ENCODE measurements at regions not wholly inside any gene's neighbourhood (a gene's known extent, or its start where the extent isn't known, plus 50 kb on each side); places are given as distances from the start of the nearest gene placed in this dataset.

DNA sequence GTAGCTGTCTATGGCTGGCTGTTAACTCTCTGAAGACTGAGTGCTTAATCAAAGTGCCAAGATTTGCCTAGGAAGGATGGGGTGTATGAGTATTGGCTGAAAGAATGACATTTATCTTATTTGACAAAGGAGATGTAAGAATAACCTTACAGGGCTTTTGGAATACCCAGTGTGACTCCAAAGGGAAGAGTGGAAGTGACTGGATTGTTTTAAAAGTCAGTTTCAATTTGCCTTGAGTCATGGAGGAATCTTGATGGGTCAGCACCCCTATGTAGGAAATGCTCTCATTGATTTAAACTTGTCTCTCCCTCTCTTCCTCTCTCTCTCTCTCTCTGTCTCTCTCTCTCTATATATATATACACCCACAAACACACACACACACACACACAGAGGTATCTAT is 118.4 kb upstream of the CLDN10 start:
- H3K27me3 ChIP-seq (ENCODE audit: control insufficient read depth in 1 of 2, insufficient read depth in 2 of 2, low read length in 1 of 2) = no peaks in the 10 kb centered on the region
- H3K4me3 ChIP-seq (ENCODE audit: low read length in 2 of 2) = no peak overlapping the region
- intact Hi-C loops (cut with DNase I) = no loop called here
- no peaks in the 10 kb centered on the region for H3K36me3 ChIP-seq (ENCODE audit: control insufficient read depth in 1 of 2, insufficient read depth in 2 of 2, low read length in 1 of 2)
- no peak overlapping the region for H3K27ac ChIP-seq (ENCODE audit: low read depth in 1 of 2, low read length in 2 of 2)
- ATAC-seq (ENCODE audit: low FRiP score) (no peak), DNase-seq (no peak)
- H3K4me1 ChIP-seq (ENCODE audit: control insufficient read depth in 1 of 2, insufficient read depth in 2 of 2, low read length in 2 of 2) = no peaks in the 10 kb centered on the region
- H3K9me3 ChIP-seq (ENCODE audit: control insufficient read depth, low read length) = no peaks in the 10 kb centered on the region

DNA sequence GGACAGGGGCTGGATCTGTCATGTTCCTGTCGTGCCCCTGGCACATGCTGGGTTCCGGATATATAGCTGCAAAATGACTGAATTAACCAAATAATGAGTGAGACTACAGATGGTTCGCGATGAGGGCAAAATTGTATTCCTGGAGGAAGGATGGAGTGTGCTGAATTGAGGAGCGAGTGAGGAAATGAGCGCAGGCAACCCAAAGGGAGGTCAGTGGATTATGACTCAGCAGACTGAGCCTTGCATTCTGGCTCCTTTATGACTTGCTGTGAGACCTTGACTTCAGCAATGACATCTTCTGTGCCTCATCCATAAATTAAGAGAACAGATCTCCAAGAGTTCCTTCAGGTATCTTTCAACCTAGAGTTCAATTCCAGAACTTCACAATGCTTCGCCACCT is 115.0 kb upstream of the CLDN10 start:
- intact Hi-C loops (cut with DNase I) = no loop called here
- Histone ChIP-seq H3K27me3 (ENCODE audit: control insufficient read depth in 1 of 2, insufficient read depth in 2 of 2, low read length in 1 of 2) (no peaks in the 10 kb centered on the region), H3K9me3 (ENCODE audit: control insufficient read depth, low read length) (no peaks in the 10 kb centered on the region), H3K4me1 (ENCODE audit: control insufficient read depth in 1 of 2, insufficient read depth in 2 of 2, low read length in 2 of 2) (no peaks in the 10 kb centered on the region), H3K36me3 (ENCODE audit: control insufficient read depth in 1 of 2, insufficient read depth in 2 of 2, low read length in 1 of 2) (no peaks in the 10 kb centered on the region), H3K27ac (ENCODE audit: low read depth in 1 of 2, low read length in 2 of 2) (no peak overlapping the region), H3K4me3 (ENCODE audit: low read length in 2 of 2) (no peak overlapping the region)
- DNase-seq (no peak), ATAC-seq (ENCODE audit: low FRiP score) (no peak)
- 90 to 92% methylated on average over 7 of the region's 7 CpGs for WGBS, 2 donors

DNA sequence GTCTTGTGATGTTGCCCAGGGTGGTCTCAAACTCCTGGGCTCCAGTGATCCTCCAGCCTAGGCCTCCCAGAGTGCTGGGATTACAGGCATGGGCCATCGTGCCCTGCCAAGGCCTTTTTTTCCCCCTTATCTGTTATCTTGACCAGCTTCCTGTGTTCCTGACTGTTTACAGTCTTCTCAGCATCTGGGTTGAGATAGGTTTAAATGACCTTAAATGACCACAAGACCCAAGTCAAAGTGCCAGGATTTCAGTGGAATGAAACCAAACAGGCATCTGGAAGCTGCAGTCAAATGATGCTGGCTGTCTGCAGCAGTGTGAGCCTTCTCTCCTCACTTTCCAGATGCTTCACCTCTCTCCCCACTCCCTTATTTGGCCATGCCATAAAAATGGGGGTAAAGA is 114.2 kb upstream of the CLDN10 start:
- intact Hi-C loops (cut with DNase I) = no loop called here
- no peaks in the 10 kb centered on the region for H3K36me3 ChIP-seq (ENCODE audit: control insufficient read depth in 1 of 2, insufficient read depth in 2 of 2, low read length in 1 of 2)
- no peak for ATAC-seq (ENCODE audit: low FRiP score)
- no peaks in the 10 kb centered on the region for H3K27me3 ChIP-seq (ENCODE audit: control insufficient read depth in 1 of 2, insufficient read depth in 2 of 2, low read length in 1 of 2)
- WGBS, 2 donors = 24 to 29% methylated on average over 1 of the region's 1 CpG
- DNase-seq = no peak
- no peaks in the 10 kb centered on the region for H3K4me1 ChIP-seq (ENCODE audit: control insufficient read depth in 1 of 2, insufficient read depth in 2 of 2, low read length in 2 of 2)
- H3K27ac ChIP-seq (ENCODE audit: low read depth in 1 of 2, low read length in 2 of 2) = no peak overlapping the region
- no peak overlapping the region for H3K4me3 ChIP-seq (ENCODE audit: low read length in 2 of 2)
- no peaks in the 10 kb centered on the region for H3K9me3 ChIP-seq (ENCODE audit: control insufficient read depth, low read length)

DNA sequence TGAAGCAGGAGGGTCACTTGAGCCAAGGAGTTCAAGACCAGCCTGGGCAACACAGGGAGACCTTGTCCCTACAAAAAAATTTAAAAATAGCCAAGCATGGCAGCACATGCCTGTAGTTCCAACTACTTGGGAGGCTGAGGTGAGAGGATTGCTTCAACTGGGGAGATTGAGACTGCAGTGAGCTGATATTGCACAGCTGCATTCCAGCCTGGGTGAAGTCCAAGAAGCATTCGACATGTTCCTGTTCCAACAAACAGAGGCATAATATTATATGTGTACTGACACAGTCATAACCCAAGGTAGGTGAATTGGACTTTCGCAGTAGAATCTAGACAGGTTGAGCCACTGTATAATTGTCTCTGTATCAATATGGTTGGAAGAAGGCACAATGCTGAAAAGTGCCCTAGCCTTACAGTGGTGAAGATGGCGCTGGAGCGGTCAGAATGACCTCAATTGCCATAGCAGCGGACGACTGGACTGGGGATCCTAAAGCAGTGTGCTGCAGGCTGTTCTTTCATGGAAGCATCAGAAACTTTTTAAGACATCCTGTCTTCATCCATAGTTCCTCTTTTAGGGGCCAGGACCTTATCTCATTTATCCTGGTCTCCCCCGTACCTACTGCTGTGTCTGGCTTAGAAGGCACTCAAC is 112.0 kb upstream of the CLDN10 start:
- Histone ChIP-seq H3K9me3 (ENCODE audit: control insufficient read depth, low read length) (no peaks in the 10 kb centered on the region), H3K4me1 (ENCODE audit: control insufficient read depth in 1 of 2, insufficient read depth in 2 of 2, low read length in 2 of 2) (no peaks in the 10 kb centered on the region), H3K36me3 (ENCODE audit: control insufficient read depth in 1 of 2, insufficient read depth in 2 of 2, low read length in 1 of 2) (no peaks in the 10 kb centered on the region), H3K27ac (ENCODE audit: low read depth in 1 of 2, low read length in 2 of 2) (no peak overlapping the region), H3K4me3 (ENCODE audit: low read length in 2 of 2) (no peak overlapping the region), H3K27me3 (ENCODE audit: control insufficient read depth in 1 of 2, insufficient read depth in 2 of 2, low read length in 1 of 2) (no peaks in the 10 kb centered on the region)
- 81 to 82% methylated on average over 7 of the region's 7 CpGs for WGBS, 2 donors
- no peak for DNase-seq
- no peak for ATAC-seq (ENCODE audit: low FRiP score)
- intact Hi-C loops (cut with DNase I) = no loop called here

DNA sequence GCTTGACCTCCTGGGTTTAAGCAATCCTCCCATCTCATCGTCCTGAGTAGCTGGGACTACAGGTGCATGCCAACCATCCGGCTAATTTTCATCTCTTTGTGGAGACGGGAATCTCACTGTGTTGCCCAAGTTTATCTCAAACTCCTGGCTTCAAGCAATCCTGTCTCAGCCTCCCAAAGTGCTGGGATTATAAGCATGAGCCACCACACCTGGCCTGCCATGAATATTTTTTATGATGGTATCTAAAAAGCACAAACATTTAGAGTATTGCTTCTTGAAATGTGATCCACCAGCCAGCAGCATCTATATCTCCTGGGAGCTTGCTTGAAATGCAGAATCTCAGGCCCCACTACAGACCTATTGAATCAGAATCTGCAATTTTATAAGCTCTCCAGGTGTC is 111.2 kb upstream of the CLDN10 start:
- Histone ChIP-seq H3K27me3 (ENCODE audit: control insufficient read depth in 1 of 2, insufficient read depth in 2 of 2, low read length in 1 of 2) (no peaks in the 10 kb centered on the region), H3K4me3 (ENCODE audit: low read length in 2 of 2) (no peak overlapping the region), H3K27ac (ENCODE audit: low read depth in 1 of 2, low read length in 2 of 2) (no peak overlapping the region), H3K36me3 (ENCODE audit: control insufficient read depth in 1 of 2, insufficient read depth in 2 of 2, low read length in 1 of 2) (no peaks in the 10 kb centered on the region), H3K9me3 (ENCODE audit: control insufficient read depth, low read length) (no peaks in the 10 kb centered on the region), H3K4me1 (ENCODE audit: control insufficient read depth in 1 of 2, insufficient read depth in 2 of 2, low read length in 2 of 2) (no peaks in the 10 kb centered on the region)
- DNase-seq (no peak), ATAC-seq (ENCODE audit: low FRiP score) (no peak)
- intact Hi-C loops (cut with DNase I) = no loop called here
- WGBS, 2 donors = 74 to 88% methylated on average over 3 of the region's 3 CpGs

DNA sequence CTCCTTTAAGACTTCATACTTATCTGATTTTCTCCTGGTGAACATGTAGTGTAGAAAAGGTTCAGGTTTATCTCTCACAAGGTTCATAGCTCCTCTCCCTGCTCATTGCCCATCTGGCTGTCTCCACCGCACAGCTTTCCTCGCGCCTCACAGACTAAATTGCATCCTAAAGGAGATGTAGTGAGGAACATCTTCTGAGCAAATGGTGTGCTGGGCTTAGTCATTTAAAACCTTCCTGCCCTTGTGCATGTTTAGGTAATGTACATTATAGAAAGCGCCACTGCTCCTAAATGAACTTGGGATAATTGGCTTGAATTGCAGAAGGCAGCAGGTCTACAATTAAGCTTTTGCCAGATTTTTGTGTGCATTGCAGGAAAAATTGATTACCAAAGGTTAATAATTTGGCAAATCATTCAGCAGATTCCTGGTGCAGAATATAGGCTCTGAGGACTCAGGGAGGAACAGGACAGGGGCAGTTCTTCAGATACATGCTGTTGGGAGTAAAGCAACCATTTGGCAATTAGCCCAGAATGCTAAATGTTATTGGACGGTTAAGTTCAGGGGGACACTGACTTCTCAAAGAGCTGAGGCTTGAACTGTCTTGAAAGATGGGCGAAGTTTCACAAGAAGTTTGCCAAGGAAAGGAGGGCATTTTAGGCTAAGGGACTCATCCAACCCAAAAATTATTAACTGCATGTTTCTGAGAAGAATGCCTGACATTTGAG is 108.4 kb upstream of the CLDN10 start:
- no peak for DNase-seq
- Histone ChIP-seq H3K9me3 (ENCODE audit: control insufficient read depth, low read length) (no peaks in the 10 kb centered on the region), H3K27ac (ENCODE audit: low read depth in 1 of 2, low read length in 2 of 2) (no peak overlapping the region), H3K4me3 (ENCODE audit: low read length in 2 of 2) (no peak overlapping the region), H3K27me3 (ENCODE audit: control insufficient read depth in 1 of 2, insufficient read depth in 2 of 2, low read length in 1 of 2) (no peaks in the 10 kb centered on the region), H3K4me1 (ENCODE audit: control insufficient read depth in 1 of 2, insufficient read depth in 2 of 2, low read length in 2 of 2) (no peaks in the 10 kb centered on the region), H3K36me3 (ENCODE audit: control insufficient read depth in 1 of 2, insufficient read depth in 2 of 2, low read length in 1 of 2) (no peaks in the 10 kb centered on the region)
- ATAC-seq (ENCODE audit: low FRiP score) = no peak
- intact Hi-C loops (cut with DNase I) = no loop called here
- 68 to 78% methylated on average over 6 of the region's 6 CpGs for WGBS, 2 donors

DNA sequence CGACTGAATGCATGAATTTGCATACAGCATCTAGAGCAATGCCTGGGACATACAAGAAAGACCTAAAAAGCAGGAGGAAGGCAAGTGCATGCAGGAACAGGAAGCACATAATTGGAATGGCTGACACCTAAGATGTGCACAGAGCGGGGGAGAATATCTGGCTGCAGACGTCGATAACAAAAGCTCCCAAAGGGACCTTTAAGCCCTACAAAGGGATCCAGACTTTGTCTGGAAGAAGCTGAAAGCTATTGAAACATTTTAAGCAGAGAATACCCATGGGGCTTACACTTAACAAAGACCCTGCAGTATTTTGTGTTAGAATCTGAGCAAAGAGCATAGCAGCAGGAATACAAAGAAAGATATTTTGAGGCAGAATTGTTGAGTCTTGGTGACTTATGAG is 107.4 kb upstream of the CLDN10 start:
- Histone ChIP-seq H3K4me1 (ENCODE audit: control insufficient read depth in 1 of 2, insufficient read depth in 2 of 2, low read length in 2 of 2) (no peaks in the 10 kb centered on the region), H3K27ac (ENCODE audit: low read depth in 1 of 2, low read length in 2 of 2) (no peak overlapping the region), H3K9me3 (ENCODE audit: control insufficient read depth, low read length) (no peaks in the 10 kb centered on the region), H3K4me3 (ENCODE audit: low read length in 2 of 2) (no peak overlapping the region), H3K27me3 (ENCODE audit: control insufficient read depth in 1 of 2, insufficient read depth in 2 of 2, low read length in 1 of 2) (no peaks in the 10 kb centered on the region), H3K36me3 (ENCODE audit: control insufficient read depth in 1 of 2, insufficient read depth in 2 of 2, low read length in 1 of 2) (no peaks in the 10 kb centered on the region)
- intact Hi-C loops (cut with DNase I) = no loop called here
- 33 to 41% methylated on average over 4 of the region's 4 CpGs for WGBS, 2 donors
- no peak for DNase-seq
- no peak for ATAC-seq (ENCODE audit: low FRiP score)

DNA sequence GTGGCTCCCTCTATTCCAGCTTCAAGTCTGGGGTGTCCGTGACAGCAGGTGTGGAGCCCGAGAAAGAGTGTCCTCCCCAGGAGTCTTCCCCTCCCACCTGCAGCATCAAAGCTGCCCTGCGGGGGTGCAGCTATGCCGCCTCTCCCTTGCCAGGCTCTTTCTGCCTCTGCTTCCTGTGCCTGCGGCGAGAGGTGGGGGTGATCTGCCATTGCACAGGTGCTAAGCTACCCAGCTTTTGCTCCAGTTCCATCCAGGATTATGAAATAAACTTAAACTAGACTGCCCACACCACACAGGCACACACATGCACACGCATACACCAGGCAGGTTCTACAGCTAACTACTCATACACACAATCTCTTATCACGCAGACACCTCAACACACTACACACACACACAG is 104.7 kb upstream of the CLDN10 start:
- Histone ChIP-seq H3K9me3 (ENCODE audit: control insufficient read depth, low read length) (no peaks in the 10 kb centered on the region), H3K36me3 (ENCODE audit: control insufficient read depth in 1 of 2, insufficient read depth in 2 of 2, low read length in 1 of 2) (no peaks in the 10 kb centered on the region), H3K27me3 (ENCODE audit: control insufficient read depth in 1 of 2, insufficient read depth in 2 of 2, low read length in 1 of 2) (no peaks in the 10 kb centered on the region), H3K4me1 (ENCODE audit: control insufficient read depth in 1 of 2, insufficient read depth in 2 of 2, low read length in 2 of 2) (no peaks in the 10 kb centered on the region), H3K27ac (ENCODE audit: low read depth in 1 of 2, low read length in 2 of 2) (no peak overlapping the region), H3K4me3 (ENCODE audit: low read length in 2 of 2) (no peak overlapping the region)
- intact Hi-C loops (cut with DNase I) = no loop called here
- ATAC-seq (ENCODE audit: low FRiP score) = no peak
- DNase-seq = no peak
- WGBS, 2 donors = 60 to 65% methylated on average over 8 of the region's 8 CpGs

DNA sequence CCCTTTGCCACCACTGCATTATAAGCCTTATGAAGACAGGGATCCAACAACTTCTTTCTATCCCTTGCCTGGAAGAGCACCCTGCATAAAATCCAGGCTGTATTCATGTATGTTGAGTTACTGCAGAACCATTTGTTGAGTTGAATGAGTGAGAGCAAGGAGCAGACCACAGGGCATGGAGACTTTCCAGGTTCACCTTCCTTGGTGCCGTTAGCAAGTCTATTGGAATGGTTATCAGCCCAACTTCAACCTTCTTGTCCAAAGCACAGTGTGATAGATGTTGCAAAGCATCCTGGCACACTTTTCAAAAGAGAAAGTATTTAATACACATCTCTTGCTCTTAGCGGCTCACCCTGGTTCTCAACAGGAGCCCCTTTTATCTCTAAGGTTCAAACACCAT is 100.9 kb upstream of the CLDN10 start:
- H3K4me3 ChIP-seq (ENCODE audit: low read length in 2 of 2) = no peak overlapping the region
- no peaks in the 10 kb centered on the region for H3K9me3 ChIP-seq (ENCODE audit: control insufficient read depth, low read length)
- H3K27me3 ChIP-seq (ENCODE audit: control insufficient read depth in 1 of 2, insufficient read depth in 2 of 2, low read length in 1 of 2) = no peaks in the 10 kb centered on the region
- DNase-seq = no peak
- H3K4me1 ChIP-seq (ENCODE audit: control insufficient read depth in 1 of 2, insufficient read depth in 2 of 2, low read length in 2 of 2) = no peaks in the 10 kb centered on the region
- 76 to 77% methylated on average over 2 of the region's 2 CpGs for WGBS, 2 donors
- no peaks in the 10 kb centered on the region for H3K36me3 ChIP-seq (ENCODE audit: control insufficient read depth in 1 of 2, insufficient read depth in 2 of 2, low read length in 1 of 2)
- intact Hi-C loops (cut with DNase I) = no loop called here
- H3K27ac ChIP-seq (ENCODE audit: low read depth in 1 of 2, low read length in 2 of 2) = no peak overlapping the region
- no peak for ATAC-seq (ENCODE audit: low FRiP score)

Data from aorta (tissue), 5 donors.